ENCODE measurements at regions not wholly inside any gene's neighbourhood (a gene's known extent, or its start where the extent isn't known, plus 50 kb on each side); places are given as distances from the start of the nearest gene placed in this dataset.
A peak's percentile ranks its signal among the peaks of the same experiment; 100 is the strongest.

- Histone ChIP-seq H3K27me3 (ENCODE audit: control insufficient read depth in 1 of 2, insufficient read depth in 1 of 2, low read length in 2 of 2) (no peaks in the 10 kb centered on the region), H2BK15ac (ENCODE audit: low read depth, poor library complexity, severe bottlenecking) (no peak overlapping the region), H2AK5ac (ENCODE audit: low read length, severe bottlenecking) (no peak overlapping the region), H3K27ac (ENCODE audit: low read length, poor library complexity, severe bottlenecking) (no peak overlapping the region), H3K14ac (ENCODE audit: low read length in 2 of 2) (no peak overlapping the region), H3K4me3 (ENCODE audit: insufficient read depth in 1 of 2, low read depth in 1 of 2, low read length in 2 of 2) (no peak overlapping the region), H3K18ac (ENCODE audit: low read depth in 1 of 2, low read length in 2 of 2) (no peak overlapping the region), H2BK12ac (ENCODE audit: low read length in 2 of 2) (no peak overlapping the region), H3K23ac (ENCODE audit: low read length in 2 of 2) (no peak overlapping the region), H2BK5ac (ENCODE audit: low read depth, low read length, poor library complexity, severe bottlenecking) (no peak overlapping the region), H2AFZ (ENCODE audit: low read depth, low read length) (no peak overlapping the region), H2BK120ac (ENCODE audit: low read depth, low read length) (no peak overlapping the region), H3K9ac (ENCODE audit: low read length) (no peak overlapping the region), H3K4me2 (ENCODE audit: low read length, poor library complexity, severe bottlenecking) (no peak overlapping the region), H3K79me1 (replicated peaks; ENCODE audit: low read length, poor library complexity, severe bottlenecking) (no peaks in the 10 kb centered on the region), H3K4me1 (ENCODE audit: control insufficient read depth, insufficient read depth, low read depth, low read length) (no peaks in the 10 kb centered on the region), H3K4ac (ENCODE audit: low read depth in 1 of 2, low read length in 2 of 2) (no peak overlapping the region), H4K91ac (ENCODE audit: low read length) (no peak overlapping the region), H3K9me3 (ENCODE audit: control insufficient read depth, low read length) (no peaks in the 10 kb centered on the region), H3K36me3 (ENCODE audit: control insufficient read depth in 1 of 2, insufficient read depth in 2 of 2, low read depth in 1 of 2, low read length in 2 of 2) (no peaks in the 10 kb centered on the region), H4K8ac (ENCODE audit: low read length) (no peak overlapping the region)
- DNase-seq: no peak
These were observed 1124.9 kb upstream of the ZEB2 start for GRCh38 chr2:145644820-145645302.

GRCh38 chr2:145638675-145639074 lies 1118.8 kb upstream of the ZEB2 start:
- Histone ChIP-seq H2BK12ac (ENCODE audit: low read length in 2 of 2) (no peak overlapping the region), H2BK15ac (ENCODE audit: low read depth, poor library complexity, severe bottlenecking) (no peak overlapping the region), H2BK5ac (ENCODE audit: low read depth, low read length, poor library complexity, severe bottlenecking) (no peak overlapping the region), H2AFZ (ENCODE audit: low read depth, low read length) (no peak overlapping the region), H3K27ac (ENCODE audit: low read length, poor library complexity, severe bottlenecking) (no peak overlapping the region), H3K27me3 (ENCODE audit: control insufficient read depth in 1 of 2, insufficient read depth in 1 of 2, low read length in 2 of 2) (no peaks in the 10 kb centered on the region), H2AK5ac (ENCODE audit: low read length, severe bottlenecking) (no peak overlapping the region), H3K36me3 (ENCODE audit: control insufficient read depth in 1 of 2, insufficient read depth in 2 of 2, low read depth in 1 of 2, low read length in 2 of 2) (no peaks in the 10 kb centered on the region), H3K18ac (ENCODE audit: low read depth in 1 of 2, low read length in 2 of 2) (no peak overlapping the region), H3K23ac (ENCODE audit: low read length in 2 of 2) (no peak overlapping the region), H2BK120ac (ENCODE audit: low read depth, low read length) (no peak overlapping the region), H3K14ac (ENCODE audit: low read length in 2 of 2) (no peak overlapping the region), H4K91ac (ENCODE audit: low read length) (no peak overlapping the region), H3K4me3 (ENCODE audit: insufficient read depth in 1 of 2, low read depth in 1 of 2, low read length in 2 of 2) (no peak overlapping the region), H3K9ac (ENCODE audit: low read length) (no peak overlapping the region), H3K4me2 (ENCODE audit: low read length, poor library complexity, severe bottlenecking) (no peak overlapping the region), H3K4ac (ENCODE audit: low read depth in 1 of 2, low read length in 2 of 2) (no peak overlapping the region), H3K79me1 (replicated peaks; ENCODE audit: low read length, poor library complexity, severe bottlenecking) (no peaks in the 10 kb centered on the region), H3K9me3 (ENCODE audit: control insufficient read depth, low read length) (no peaks in the 10 kb centered on the region), H4K8ac (ENCODE audit: low read length) (no peak overlapping the region), H3K4me1 (ENCODE audit: control insufficient read depth, insufficient read depth, low read depth, low read length) (no peaks in the 10 kb centered on the region)
- no peak for DNase-seq
- WGBS: no CpG with 5 or more reads among the region's 2 CpGs

GRCh38 chr2:145635706-145636427 lies 1115.9 kb upstream of the ZEB2 start:
- no peak overlapping the region for H3K9ac ChIP-seq (ENCODE audit: low read length)
- no peak overlapping the region for H2BK12ac ChIP-seq (ENCODE audit: low read length in 2 of 2)
- no peaks in the 10 kb centered on the region for H3K79me1 ChIP-seq (replicated peaks; ENCODE audit: low read length, poor library complexity, severe bottlenecking)
- H4K8ac ChIP-seq (ENCODE audit: low read length): no peak overlapping the region
- no peak overlapping the region for H3K4me2 ChIP-seq (ENCODE audit: low read length, poor library complexity, severe bottlenecking)
- H2BK5ac ChIP-seq (ENCODE audit: low read depth, low read length, poor library complexity, severe bottlenecking): no peak overlapping the region
- H3K27ac ChIP-seq (ENCODE audit: low read length, poor library complexity, severe bottlenecking): no peak overlapping the region
- no peak overlapping the region for H3K18ac ChIP-seq (ENCODE audit: low read depth in 1 of 2, low read length in 2 of 2)
- no peak for DNase-seq
- no peak overlapping the region for H3K14ac ChIP-seq (ENCODE audit: low read length in 2 of 2)
- no peak overlapping the region for H2AFZ ChIP-seq (ENCODE audit: low read depth, low read length)
- no peaks in the 10 kb centered on the region for H3K27me3 ChIP-seq (ENCODE audit: control insufficient read depth in 1 of 2, insufficient read depth in 1 of 2, low read length in 2 of 2)
- no peak overlapping the region for H4K91ac ChIP-seq (ENCODE audit: low read length)
- H2BK120ac ChIP-seq (ENCODE audit: low read depth, low read length): no peak overlapping the region
- no peaks in the 10 kb centered on the region for H3K9me3 ChIP-seq (ENCODE audit: control insufficient read depth, low read length)
- H3K4me3 ChIP-seq (ENCODE audit: insufficient read depth in 1 of 2, low read depth in 1 of 2, low read length in 2 of 2): no peak overlapping the region
- H3K23ac ChIP-seq (ENCODE audit: low read length in 2 of 2): no peak overlapping the region
- H2AK5ac ChIP-seq (ENCODE audit: low read length, severe bottlenecking): no peak overlapping the region
- no peak overlapping the region for H3K4ac ChIP-seq (ENCODE audit: low read depth in 1 of 2, low read length in 2 of 2)
- 100% methylated on average over 1 of the region's 3 CpGs for WGBS
- no peaks in the 10 kb centered on the region for H3K4me1 ChIP-seq (ENCODE audit: control insufficient read depth, insufficient read depth, low read depth, low read length)
- H3K36me3 ChIP-seq (ENCODE audit: control insufficient read depth in 1 of 2, insufficient read depth in 2 of 2, low read depth in 1 of 2, low read length in 2 of 2): no peaks in the 10 kb centered on the region
- H2BK15ac ChIP-seq (ENCODE audit: low read depth, poor library complexity, severe bottlenecking): no peak overlapping the region

- Histone ChIP-seq H2BK15ac (ENCODE audit: low read depth, poor library complexity, severe bottlenecking) (no peak overlapping the region), H3K18ac (ENCODE audit: low read depth in 1 of 2, low read length in 2 of 2) (peak overlapping the region in 1 of 2 experiments; percentile 70), H2BK12ac (ENCODE audit: low read length in 2 of 2) (no peak overlapping the region), H4K91ac (ENCODE audit: low read length) (no peak overlapping the region), H3K4me3 (ENCODE audit: insufficient read depth in 1 of 2, low read depth in 1 of 2, low read length in 2 of 2) (no peak overlapping the region), H3K9ac (ENCODE audit: low read length) (no peak overlapping the region), H2BK120ac (ENCODE audit: low read depth, low read length) (no peak overlapping the region), H3K79me1 (replicated peaks; ENCODE audit: low read length, poor library complexity, severe bottlenecking) (no peaks in the 10 kb centered on the region), H2AK5ac (ENCODE audit: low read length, severe bottlenecking) (no peak overlapping the region), H3K23ac (ENCODE audit: low read length in 2 of 2) (no peak overlapping the region), H4K8ac (ENCODE audit: low read length) (no peak overlapping the region), H2AFZ (ENCODE audit: low read depth, low read length) (no peak overlapping the region), H3K4me1 (ENCODE audit: control insufficient read depth, insufficient read depth, low read depth, low read length) (no peaks in the 10 kb centered on the region), H3K4me2 (ENCODE audit: low read length, poor library complexity, severe bottlenecking) (no peak overlapping the region), H3K27ac (ENCODE audit: low read length, poor library complexity, severe bottlenecking) (no peak overlapping the region), H3K36me3 (ENCODE audit: control insufficient read depth in 1 of 2, insufficient read depth in 2 of 2, low read depth in 1 of 2, low read length in 2 of 2) (no peaks in the 10 kb centered on the region), H3K4ac (ENCODE audit: low read depth in 1 of 2, low read length in 2 of 2) (no peak overlapping the region), H2BK5ac (ENCODE audit: low read depth, low read length, poor library complexity, severe bottlenecking) (no peak overlapping the region), H3K27me3 (ENCODE audit: control insufficient read depth in 1 of 2, insufficient read depth in 1 of 2, low read length in 2 of 2) (no peaks in the 10 kb centered on the region), H3K14ac (ENCODE audit: low read length in 2 of 2) (no peak overlapping the region), H3K9me3 (ENCODE audit: control insufficient read depth, low read length) (no peaks in the 10 kb centered on the region)
- 100% methylated on average over 1 of the region's 1 CpG for WGBS
- no peak for DNase-seq
These were observed 1111.6 kb upstream of the ZEB2 start for GRCh38 chr2:145631561-145631960.
